Activated CD8-positive, alpha-beta T cell treated with anti-CD3 and anti-CD28 coated beads, Interleukin-2, amount 10 ng/mL, durations not matched to agents 7 days and 5 days (primary cell): ENCODE measurements at regions not wholly inside any gene's neighbourhood (a gene's known extent, or its start where the extent isn't known, plus 50 kb on each side); places are given as distances from the start of the nearest gene placed in this dataset.

Experiments used
- ATAC-seq: fragments of 150-1000 bp; cut with Tn5 transposase; one replicate; pipeline ENCODE4 v1.10.0; 2021; ENCODE audit warnings: moderate library complexity
- CTCF ChIA-PET: fragments of 350-600 bp; sonication (Branson Sonifier 250); formaldehyde crosslinking; loops from one replicate; lab custom pipeline; 2021; ENCODE audit warnings: antibody characterized with exemption; lab: Charles Lee
- POLR2A ChIA-PET: fragments of 350-600 bp; sonication (Branson Sonifier 250); formaldehyde crosslinking; loops from one replicate; lab custom pipeline; 2021; ENCODE audit warnings: antibody characterized with exemption; lab: Charles Lee
- DNase-seq: peaks from one replicate; pipeline ENCODE4 v3.0.0-alpha.2; 2020
- H3K27ac Mint-ChIP-seq: one replicate; pipeline ENCODE4 v1.8.0; 2021; ENCODE audit warnings: mild to moderate bottlenecking, mixed read lengths
- H3K27me3 Mint-ChIP-seq: one replicate; pipeline ENCODE4 v1.8.0; 2021; ENCODE audit warnings: low read depth, mixed read lengths
- H3K36me3 Mint-ChIP-seq: one replicate; pipeline ENCODE4 v1.8.0; 2021; ENCODE audit warnings: low read depth, mixed read lengths
- H3K4me1 Mint-ChIP-seq: one replicate; pipeline ENCODE4 v1.8.0; 2021; ENCODE audit warnings: low read depth, mixed read lengths
- H3K4me3 Mint-ChIP-seq: one replicate; pipeline ENCODE4 v1.8.0; 2021; ENCODE audit warnings: mild to moderate bottlenecking, mixed read lengths
- H3K9me3 Mint-ChIP-seq: one replicate; pipeline ENCODE4 v1.8.0; 2022; ENCODE audit warnings: mixed read lengths; ENCODE audit not compliant: insufficient read depth

DNA sequence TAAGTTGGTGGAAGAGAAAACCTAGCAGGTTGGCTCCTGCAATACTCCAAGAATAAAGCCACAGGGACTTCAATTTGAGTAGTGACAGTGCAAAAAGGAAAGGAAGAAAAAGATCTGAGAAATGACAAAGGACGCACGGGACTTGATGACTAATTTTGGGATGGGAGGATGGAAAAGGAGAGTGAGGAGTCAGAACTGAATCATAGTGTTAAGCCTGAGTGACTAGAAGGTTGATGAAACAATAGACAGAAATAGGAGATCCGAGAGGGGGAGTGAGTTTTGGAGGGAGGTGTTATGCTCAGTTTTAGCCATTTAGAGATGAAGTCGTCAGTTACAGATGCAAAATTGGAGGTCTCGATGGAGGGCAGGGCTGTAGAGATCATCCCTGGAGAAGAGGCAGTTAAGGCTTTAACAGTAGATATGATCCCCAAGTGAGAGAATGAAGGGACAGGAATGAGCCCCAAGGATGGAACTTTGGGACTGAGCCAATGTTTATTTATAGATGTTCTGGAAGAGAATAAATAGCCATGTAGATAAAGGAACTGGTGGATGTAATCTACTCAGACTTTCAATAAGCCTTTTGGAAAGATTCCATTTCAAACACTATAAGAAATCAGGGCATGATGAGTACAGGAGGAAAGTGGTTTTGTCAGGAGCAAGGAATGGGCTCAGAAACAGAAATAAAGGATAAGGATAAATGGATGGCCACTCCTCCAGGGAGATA lies 108.9 kb upstream of the NCAM1 start:
- POLR2A ChIA-PET = no interaction called here
- DNase-seq (no peak), ATAC-seq (no peak)
- Mint-ChIP-seq H3K36me3 (no peaks in the 10 kb centered on the region), H3K4me1 (peaks cover 9% of the 10 kb centered on the region), H3K4me3 (no peak overlapping the region), H3K27me3 (peaks cover 32% of the 10 kb centered on the region), H3K9me3 (no peaks in the 10 kb centered on the region), H3K27ac (no peak overlapping the region)
- CTCF ChIA-PET = no interaction called here

DNA sequence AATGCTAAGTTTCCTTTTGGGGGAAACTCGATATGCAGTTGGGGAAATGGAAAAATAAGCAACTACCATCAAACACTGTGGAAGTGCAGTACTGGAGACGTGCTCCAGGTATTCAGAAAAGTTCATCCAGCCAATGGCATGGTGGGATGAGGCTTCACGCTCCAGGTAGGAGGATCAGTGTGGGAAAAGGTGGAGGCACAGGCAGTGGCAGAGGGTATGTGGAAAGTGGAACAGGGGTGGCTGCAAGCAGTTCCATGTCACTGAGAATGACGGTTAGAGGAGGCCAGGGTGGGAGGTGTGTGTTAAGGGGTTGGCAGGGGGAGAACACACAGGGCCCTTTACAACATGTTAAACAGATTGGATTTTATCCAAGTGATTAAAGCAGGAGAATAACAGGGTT lies 105.1 kb upstream of the NCAM1 start:
- Mint-ChIP-seq H3K4me1 (peaks cover 9% of the 10 kb centered on the region), H3K27ac (no peak overlapping the region), H3K27me3 (peaks cover 44% of the 10 kb centered on the region), H3K4me3 (no peak overlapping the region), H3K9me3 (peaks cover under 1% of the 10 kb centered on the region), H3K36me3 (no peaks in the 10 kb centered on the region)
- DNase-seq = no peak
- ATAC-seq = no peak
- CTCF ChIA-PET = no interaction called here
- POLR2A ChIA-PET = no interaction called here

DNA sequence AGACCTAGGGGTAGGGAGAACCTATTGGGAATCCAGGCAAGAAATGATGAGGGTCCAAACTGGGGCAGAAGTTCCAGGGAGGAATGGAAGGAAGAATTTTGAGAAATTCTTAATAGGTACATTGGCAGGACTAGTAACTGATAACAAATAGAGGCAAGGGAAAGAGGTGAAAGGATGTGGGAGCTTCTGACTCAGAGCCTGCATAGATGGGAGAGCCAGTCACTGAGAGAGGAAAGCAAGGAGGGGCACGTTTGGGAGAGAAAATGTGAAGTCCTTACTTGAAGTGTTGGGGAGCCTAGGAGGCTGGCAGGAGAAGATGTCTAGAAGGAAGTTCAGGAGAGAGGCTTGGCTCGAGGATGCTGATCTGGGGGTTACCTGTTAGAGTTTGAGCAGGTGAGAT lies 104.6 kb upstream of the NCAM1 start:
- ATAC-seq = no peak
- Mint-ChIP-seq H3K27ac (no peak overlapping the region), H3K27me3 (peaks cover 44% of the 10 kb centered on the region), H3K4me1 (peaks cover 9% of the 10 kb centered on the region), H3K9me3 (peaks cover 5% of the 10 kb centered on the region), H3K36me3 (no peaks in the 10 kb centered on the region), H3K4me3 (no peak overlapping the region)
- CTCF ChIA-PET = no interaction called here
- no peak for DNase-seq
- POLR2A ChIA-PET = no interaction called here

DNA sequence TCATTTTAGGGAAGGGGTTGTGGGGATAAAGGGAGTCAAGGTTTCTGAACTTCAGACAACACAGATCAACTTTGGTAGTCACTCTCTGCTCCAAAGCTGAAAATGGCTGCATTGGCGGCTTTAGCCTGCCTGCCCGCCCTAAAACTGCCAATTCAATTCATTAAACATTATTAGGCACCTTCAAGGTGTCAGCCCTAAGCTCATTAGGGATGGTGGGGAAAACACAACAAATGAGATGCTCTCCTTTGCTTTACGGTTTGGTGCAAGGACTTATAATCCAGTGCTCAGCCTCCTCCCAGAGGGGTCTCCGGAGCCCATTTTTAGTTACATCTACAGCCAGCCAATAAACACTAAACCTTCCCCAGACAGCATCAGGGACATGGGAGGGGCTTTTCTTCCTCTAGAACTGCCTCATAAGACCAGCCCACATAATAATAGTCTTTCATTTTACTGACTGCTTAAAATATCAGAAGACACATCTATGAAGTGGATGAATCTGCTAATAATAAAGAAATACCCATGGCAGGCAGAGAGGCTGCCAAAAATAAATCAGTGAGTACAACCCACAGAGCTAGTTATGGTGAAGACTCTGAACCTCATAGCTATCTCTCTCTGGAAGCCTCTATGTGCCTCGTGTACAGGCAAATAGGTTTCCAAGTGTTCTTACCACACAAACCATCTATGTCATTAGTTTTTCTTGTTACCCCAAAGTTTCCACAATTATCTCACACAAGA lies 102.8 kb upstream of the NCAM1 start:
- H3K27me3 Mint-ChIP-seq = peaks cover 39% of the 10 kb centered on the region
- H3K9me3 Mint-ChIP-seq = peaks cover 13% of the 10 kb centered on the region
- H3K36me3 Mint-ChIP-seq = no peaks in the 10 kb centered on the region
- ChIA-PET CTCF (no interaction called here), POLR2A (no interaction called here)
- H3K4me1 Mint-ChIP-seq = peaks cover 9% of the 10 kb centered on the region
- no peak for ATAC-seq
- H3K4me3 Mint-ChIP-seq = no peak overlapping the region
- no peak overlapping the region for H3K27ac Mint-ChIP-seq
- no peak for DNase-seq

DNA sequence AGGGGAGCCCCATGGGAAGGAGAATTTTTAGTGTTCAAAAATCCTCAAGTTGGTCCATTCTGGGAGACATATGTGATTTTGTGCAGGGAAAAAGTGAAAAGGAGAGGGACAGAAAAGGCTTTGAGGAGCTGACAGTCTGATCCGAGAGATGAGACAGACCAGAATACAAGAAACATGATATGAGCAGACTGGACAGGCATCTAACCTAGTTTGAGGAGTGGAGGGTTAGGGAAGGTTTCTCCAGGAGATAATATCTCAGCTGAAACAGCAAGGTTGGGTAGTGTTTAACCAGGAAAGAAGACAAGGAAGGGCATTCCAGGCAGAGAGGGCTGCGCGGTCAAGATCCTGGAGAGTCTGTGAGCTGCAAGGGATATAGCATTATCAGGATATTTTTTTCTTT lies 101.4 kb upstream of the NCAM1 start:
- ATAC-seq (no peak), DNase-seq (no peak)
- Mint-ChIP-seq H3K4me3 (no peak overlapping the region), H3K4me1 (peaks cover 9% of the 10 kb centered on the region), H3K9me3 (peaks cover 13% of the 10 kb centered on the region), H3K27me3 (peaks cover 39% of the 10 kb centered on the region), H3K36me3 (no peaks in the 10 kb centered on the region), H3K27ac (no peak overlapping the region)
- ChIA-PET CTCF (no interaction called here), POLR2A (no interaction called here)

DNA sequence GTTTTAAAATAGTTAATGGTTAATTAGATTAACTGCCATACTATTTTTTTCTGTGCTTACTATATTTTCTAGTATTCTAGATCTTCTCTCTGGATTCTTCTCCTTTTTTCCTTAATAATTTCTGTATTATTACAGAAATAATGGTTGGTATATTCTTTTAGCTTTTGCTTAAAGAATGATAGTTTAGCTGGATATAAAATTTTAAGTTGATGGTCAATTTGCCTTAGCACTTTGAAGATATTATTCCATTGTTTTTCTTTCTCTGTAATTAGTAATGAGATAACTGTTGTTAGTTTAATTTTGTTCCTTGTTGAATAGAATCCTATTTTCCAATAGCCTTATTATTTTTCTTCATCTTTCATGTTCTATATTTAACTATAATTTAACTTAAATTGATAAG lies 99.9 kb upstream of the NCAM1 start:
- H3K9me3 Mint-ChIP-seq = peaks cover 13% of the 10 kb centered on the region

DNA sequence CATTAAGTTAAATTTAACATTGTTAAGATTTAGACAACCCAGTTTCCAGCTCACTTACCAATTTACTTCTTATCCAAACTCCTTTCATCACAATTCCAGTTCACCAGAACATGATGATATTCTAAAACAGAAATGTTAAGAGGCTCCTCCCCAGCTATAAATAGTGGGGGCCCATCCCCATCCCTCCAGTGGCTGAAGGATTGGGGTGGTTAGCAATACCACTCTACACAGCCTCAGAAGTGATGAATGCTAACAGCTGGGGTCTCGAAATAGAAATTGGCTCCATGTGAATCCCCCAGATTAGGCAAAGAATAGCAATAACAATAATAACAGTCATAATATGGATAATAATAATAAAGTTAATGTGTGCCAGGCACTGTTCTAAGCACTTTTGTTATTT lies 97.9 kb upstream of the NCAM1 start:
- peaks cover 26% of the 10 kb centered on the region for H3K27me3 Mint-ChIP-seq
- no peak overlapping the region for H3K4me3 Mint-ChIP-seq
- H3K36me3 Mint-ChIP-seq = no peaks in the 10 kb centered on the region
- ChIA-PET CTCF (no interaction called here), POLR2A (no interaction called here)
- peaks cover 13% of the 10 kb centered on the region for H3K9me3 Mint-ChIP-seq
- DNase-seq (no peak), ATAC-seq (no peak)
- no peaks in the 10 kb centered on the region for H3K4me1 Mint-ChIP-seq
- H3K27ac Mint-ChIP-seq = no peak overlapping the region

More for the DNA sequence above, 99.9 kb upstream of the NCAM1 start:
- H3K4me3 Mint-ChIP-seq = no peak overlapping the region
- no peak for DNase-seq
- peaks cover 33% of the 10 kb centered on the region for H3K27me3 Mint-ChIP-seq
- no peak overlapping the region for H3K27ac Mint-ChIP-seq
- ChIA-PET POLR2A (no interaction called here), CTCF (no interaction called here)
- no peak for ATAC-seq
- H3K36me3 Mint-ChIP-seq = no peaks in the 10 kb centered on the region
- no peaks in the 10 kb centered on the region for H3K4me1 Mint-ChIP-seq

DNA sequence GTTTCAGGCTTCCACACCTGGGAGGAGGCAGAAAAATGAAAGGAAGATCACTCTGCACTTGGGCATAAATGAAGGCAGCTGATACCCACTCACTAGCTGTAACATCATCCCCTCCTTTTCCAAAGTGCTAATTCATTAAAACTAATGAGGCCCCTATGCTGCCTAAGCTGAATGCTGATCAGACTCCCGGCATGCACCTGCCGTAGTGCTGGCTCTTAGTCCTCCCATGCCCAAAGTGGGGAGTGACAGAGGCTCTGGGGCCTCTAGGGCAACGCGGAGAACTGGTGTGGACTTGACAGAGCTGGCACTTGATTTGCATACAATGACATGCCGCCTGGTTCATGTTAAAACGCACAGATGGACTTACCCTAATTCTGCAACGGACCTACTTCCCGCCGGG lies 96.5 kb upstream of the NCAM1 start:
- no peaks in the 10 kb centered on the region for H3K36me3 Mint-ChIP-seq
- no peak overlapping the region for H3K27ac Mint-ChIP-seq
- no peak overlapping the region for H3K4me3 Mint-ChIP-seq
- H3K27me3 Mint-ChIP-seq = peaks cover 28% of the 10 kb centered on the region
- ATAC-seq (no peak), DNase-seq (no peak)
- H3K9me3 Mint-ChIP-seq = peaks cover 13% of the 10 kb centered on the region
- H3K4me1 Mint-ChIP-seq = no peaks in the 10 kb centered on the region
- POLR2A ChIA-PET = no interaction called here
- CTCF ChIA-PET = no interaction called here

DNA sequence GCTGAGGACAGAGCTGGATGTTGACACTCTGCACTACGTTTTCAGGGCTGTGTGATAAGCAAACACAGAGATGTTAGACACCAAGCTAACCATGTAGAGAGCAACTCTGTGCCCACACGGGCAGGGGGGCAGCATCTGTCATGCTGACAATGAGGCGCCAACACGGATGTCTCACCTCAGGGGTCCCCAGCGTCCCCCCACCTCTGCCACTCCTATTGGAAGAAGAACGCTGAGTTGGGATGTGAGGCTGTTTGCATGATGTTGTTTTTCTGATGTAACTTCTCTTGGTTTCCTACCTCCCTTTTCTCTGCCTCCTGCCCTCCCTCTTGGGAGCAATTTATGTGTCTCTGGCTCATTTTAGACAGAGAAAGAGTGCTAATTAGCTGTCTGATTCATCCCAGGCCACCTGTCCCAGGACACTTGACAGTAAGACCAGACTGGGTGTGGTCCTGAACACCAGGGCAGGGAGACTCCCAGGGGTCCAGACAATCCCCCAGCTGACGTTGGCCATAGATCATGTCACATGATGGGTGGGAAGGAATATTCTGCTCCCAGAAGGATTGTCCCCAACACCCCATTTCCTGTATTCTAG lies 89.2 kb upstream of the NCAM1 start:
- Mint-ChIP-seq H3K9me3 (no peaks in the 10 kb centered on the region), H3K36me3 (peaks cover 5% of the 10 kb centered on the region), H3K4me1 (peaks cover 27% of the 10 kb centered on the region), H3K4me3 (no peak overlapping the region), H3K27ac (no peak overlapping the region), H3K27me3 (peaks cover 38% of the 10 kb centered on the region)
- ATAC-seq (no peak), DNase-seq (no peak)
- CTCF ChIA-PET = no interaction called here
- POLR2A ChIA-PET = no interaction called here

DNA sequence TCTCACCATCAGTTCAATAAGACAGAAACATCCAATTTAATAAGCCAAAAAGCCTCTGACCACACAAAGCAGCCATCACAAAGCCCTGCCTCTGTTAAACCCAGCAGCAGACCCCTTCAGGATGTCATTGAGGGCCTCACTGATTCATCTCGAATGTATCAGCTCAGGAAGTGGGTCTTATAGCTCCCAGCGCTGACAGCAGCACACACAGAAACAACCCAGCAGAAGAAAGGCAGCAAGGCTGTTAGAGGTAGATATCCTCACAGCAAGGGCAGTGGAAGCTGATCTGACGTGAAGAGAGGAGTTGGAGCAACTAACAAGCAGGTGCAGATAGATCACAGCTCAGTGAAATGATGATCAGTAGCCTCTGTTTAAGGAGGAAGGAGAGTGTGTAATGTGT lies 86.2 kb upstream of the NCAM1 start:
- CTCF ChIA-PET = no interaction called here
- H3K9me3 Mint-ChIP-seq = no peaks in the 10 kb centered on the region
- peak overlapping the region; percentile 16 for H3K4me3 Mint-ChIP-seq
- H3K27ac Mint-ChIP-seq = peak overlapping the region; percentile 80
- POLR2A ChIA-PET = no interaction called here
- DNase-seq (peak; percentile 39), ATAC-seq (peak; percentile 67)
- peaks cover 56% of the 10 kb centered on the region for H3K4me1 Mint-ChIP-seq
- H3K36me3 Mint-ChIP-seq = peaks cover 7% of the 10 kb centered on the region
- H3K27me3 Mint-ChIP-seq = peaks cover 19% of the 10 kb centered on the region

DNA sequence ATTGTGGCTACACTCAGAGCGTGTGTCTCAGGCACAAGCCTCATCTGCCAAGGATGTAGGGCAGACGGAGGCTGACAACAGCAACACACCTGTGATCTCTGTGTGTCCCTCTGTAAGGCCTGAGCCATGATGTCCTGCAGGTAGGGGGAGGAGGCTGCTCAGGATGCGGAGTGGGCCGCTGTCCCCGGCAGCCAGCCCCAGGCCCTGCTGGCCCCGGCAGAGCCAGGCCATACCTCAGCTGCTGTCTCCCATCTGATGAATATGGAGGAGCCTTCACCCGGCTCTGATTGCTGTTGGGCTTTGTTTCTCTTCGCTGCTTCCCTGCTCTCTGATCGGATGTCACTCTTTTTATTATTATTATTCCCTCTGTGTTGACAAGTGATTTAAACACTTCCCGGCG lies 83.6 kb upstream of the NCAM1 start:
- CTCF ChIA-PET = no interaction called here
- ATAC-seq (no peak), DNase-seq (peak; percentile 28)
- Mint-ChIP-seq H3K36me3 (peaks cover 13% of the 10 kb centered on the region), H3K27me3 (peaks cover 3% of the 10 kb centered on the region), H3K27ac (no peak overlapping the region), H3K4me3 (no peak overlapping the region), H3K4me1 (peaks cover 74% of the 10 kb centered on the region), H3K9me3 (peaks cover 4% of the 10 kb centered on the region)
- POLR2A ChIA-PET = no interaction called here

DNA sequence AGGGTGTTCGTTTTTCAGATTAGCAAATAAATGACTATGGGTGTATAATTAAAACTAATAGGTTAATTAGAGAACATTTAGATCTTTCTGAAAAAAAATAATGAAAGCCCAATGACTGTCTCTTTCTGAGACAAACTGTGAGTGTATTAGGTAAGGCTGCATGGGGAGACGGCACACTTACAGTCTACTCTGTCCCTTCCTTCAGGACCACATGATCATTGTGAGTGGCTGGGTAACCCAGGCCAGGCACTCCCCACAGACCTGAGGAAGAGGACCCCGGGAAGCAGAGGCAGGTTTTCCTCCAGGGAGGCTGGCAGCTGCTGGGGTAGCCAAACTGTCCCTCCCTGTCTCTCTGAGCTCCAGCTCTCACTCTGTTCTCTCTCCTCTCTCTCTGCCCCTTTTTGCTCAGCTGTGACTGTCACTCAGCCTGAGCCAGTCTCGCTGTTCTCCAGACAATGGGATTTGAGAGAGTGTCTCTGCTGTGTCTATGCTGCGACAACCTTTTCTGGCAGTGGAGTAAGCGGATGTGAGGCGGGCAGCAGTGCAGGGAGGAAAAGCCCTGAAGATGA lies 83.1 kb upstream of the NCAM1 start:
- peaks cover 4% of the 10 kb centered on the region for H3K9me3 Mint-ChIP-seq
- H3K4me1 Mint-ChIP-seq = peaks cover 74% of the 10 kb centered on the region
- no peak for ATAC-seq
- POLR2A ChIA-PET = no interaction called here
- H3K27me3 Mint-ChIP-seq = no peaks in the 10 kb centered on the region
- peaks cover 13% of the 10 kb centered on the region for H3K36me3 Mint-ChIP-seq
- no peak for DNase-seq
- H3K4me3 Mint-ChIP-seq = no peak overlapping the region
- CTCF ChIA-PET = no interaction called here
- peak overlapping the region; percentile 39 for H3K27ac Mint-ChIP-seq
